ENCODE measurements at regions not wholly inside any gene's neighbourhood (a gene's known extent, or its start where the extent isn't known, plus 50 kb on each side); places are given as distances from the start of the nearest gene placed in this dataset.

- TF ChIP-seq, protein P1, sequence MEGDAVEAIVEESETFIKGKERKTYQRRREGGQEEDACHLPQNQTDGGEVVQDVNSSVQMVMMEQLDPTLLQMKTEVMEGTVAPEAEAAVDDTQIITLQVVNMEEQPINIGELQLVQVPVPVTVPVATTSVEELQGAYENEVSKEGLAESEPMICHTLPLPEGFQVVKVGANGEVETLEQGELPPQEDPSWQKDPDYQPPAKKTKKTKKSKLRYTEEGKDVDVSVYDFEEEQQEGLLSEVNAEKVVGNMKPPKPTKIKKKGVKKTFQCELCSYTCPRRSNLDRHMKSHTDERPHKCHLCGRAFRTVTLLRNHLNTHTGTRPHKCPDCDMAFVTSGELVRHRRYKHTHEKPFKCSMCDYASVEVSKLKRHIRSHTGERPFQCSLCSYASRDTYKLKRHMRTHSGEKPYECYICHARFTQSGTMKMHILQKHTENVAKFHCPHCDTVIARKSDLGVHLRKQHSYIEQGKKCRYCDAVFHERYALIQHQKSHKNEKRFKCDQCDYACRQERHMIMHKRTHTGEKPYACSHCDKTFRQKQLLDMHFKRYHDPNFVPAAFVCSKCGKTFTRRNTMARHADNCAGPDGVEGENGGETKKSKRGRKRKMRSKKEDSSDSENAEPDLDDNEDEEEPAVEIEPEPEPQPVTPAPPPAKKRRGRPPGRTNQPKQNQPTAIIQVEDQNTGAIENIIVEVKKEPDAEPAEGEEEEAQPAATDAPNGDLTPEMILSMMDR (IDR thresholded peaks at IDR 0.05; ENCODE audit: borderline replicate concordance, extremely low read depth, low read length, poor library complexity, severe bottlenecking), result no peak
- no peak for TF ChIP-seq EZH2 (IDR thresholded peaks at IDR 0.05; ENCODE audit: borderline replicate concordance, low read depth, low read length, severe bottlenecking)
These were observed 224.3 kb downstream of the ANAPC1 start for GRCh38 chr2:111659361-111660333.
